D721Med (cell line): ENCODE measurements at regions not wholly inside any gene's neighbourhood (a gene's known extent, or its start where the extent isn't known, plus 50 kb on each side); places are given as distances from the start of the nearest gene placed in this dataset.

ENCODE experiments used
- DNase-seq: peaks from one replicate; pipeline ENCODE4 v3.0.0; 2011; ENCODE audit warnings: low spot score; ENCODE audit not compliant: insufficient read length
- FAIRE-seq: peaks from 2 replicates; lab custom pipeline; 2011; peaks lifted over from hg19 to GRCh38; lab: Jason Lieb, UNC
- CTCF ChIP-seq: IDR thresholded peaks from 2 replicates; pipeline ENCODE4 v1.5.1; 2012; ENCODE audit warnings: mild to moderate bottlenecking, control low read depth; ENCODE audit not compliant: insufficient read depth; ENCODE audit errors: missing control alignments

GRCh38 chr12:85352016-85352415, 72.0 kb downstream of the ALX1 start:
- FAIRE-seq (no peak), DNase-seq (no peak)

GRCh38 chr12:85356596-85357385, 76.8 kb downstream of the ALX1 start:
- FAIRE-seq (no peak), DNase-seq (no peak)
- no peak for TF ChIP-seq CTCF

More at GRCh38 chr12:85352016-85352415, 72.0 kb downstream of the ALX1 start:
- TF ChIP-seq CTCF = no peak

GRCh38 chr12:85357609-85358008, 77.6 kb downstream of the ALX1 start:
- no peak for TF ChIP-seq CTCF
- FAIRE-seq = no peak
- DNase-seq = no peak

- no peak for TF ChIP-seq CTCF
- DNase-seq = no peak
- FAIRE-seq = no peak
These were observed 78.7 kb downstream of the ALX1 start for GRCh38 chr12:85358715-85359114.

- FAIRE-seq (no peak), DNase-seq (no peak)
- no peak for TF ChIP-seq CTCF
These were observed 83.6 kb downstream of the ALX1 start for GRCh38 chr12:85363382-85364190.

GRCh38 chr12:85367936-85368335, 87.9 kb downstream of the ALX1 start:
- TF ChIP-seq CTCF = no peak
- no peak for FAIRE-seq
- DNase-seq = no peak
